HepG2 (cell line): ENCODE measurements at regions not wholly inside any gene's neighbourhood (a gene's known extent, or its start where the extent isn't known, plus 50 kb on each side); places are given as distances from the start of the nearest gene placed in this dataset.

ENCODE experiments used
- ATAC-seq: fragments of 200-7000 bp; cut with Tn5 transposase; 3 replicates; pipeline ENCODE4 v1.9.1; 2020; ENCODE audit warnings: mild to moderate bottlenecking, moderate library complexity
- BruUV-seq: library from RNA; stranded (reverse); fragments of 400-500 nt; replicated peaks from 2 replicates; lab custom pipeline; 2021; lab: Mats Ljungman, UMichigan
- CTCF ChIA-PET: fragments of 300-600 bp; formaldehyde crosslinking; extraction: SDS; loops from one replicate; lab custom pipeline; 2021; ENCODE audit warnings: low total read pairs, inconsistent platforms, low intra/inter-chr PET ratio; lab: Yijun Ruan, JAX
- POLR2A ChIA-PET: fragments of 350-600 bp; sonication (Branson Sonifier 250); formaldehyde crosslinking; loops from one replicate; lab custom pipeline; 2020; ENCODE audit warnings: antibody characterized with exemption, inconsistent platforms; lab: Yijun Ruan, JAX
- DNase-seq: peaks from one replicate; pipeline ENCODE4 v3.0.0-alpha.2; 2015; ENCODE audit warnings: low spot score
- FAIRE-seq: peaks from 3 replicates; lab custom pipeline; 2011; peaks lifted over from hg19 to GRCh38; lab: Jason Lieb, UNC
- H2AFZ ChIP-seq: one replicate; pipeline ENCODE4 v1.6.1; 2011; ENCODE audit warnings: low read length, inconsistent platforms
- H3K27ac ChIP-seq: fragments of 300-600 bp; 3 replicates; pipeline ENCODE4 v1.8.0; 2011; ENCODE audit warnings: mixed run types, mild to moderate bottlenecking, mixed read lengths, low read length, inconsistent platforms; ENCODE audit not compliant: insufficient read depth; ENCODE audit errors: extremely low read length
- H3K27me3 ChIP-seq, 2 experiments: fragments of 200-600 bp in 1 of 2; 2 replicates in 1 of 2; 3 replicates in 1 of 2; pipeline versions ENCODE4 v1.6.0 to v1.8.0; 2011; ENCODE audit warnings: low read length in 2 of 2, mild to moderate bottlenecking in 2 of 2, moderate library complexity in 2 of 2, inconsistent platforms in 1 of 2; ENCODE audit not compliant: insufficient read depth in 2 of 2, control insufficient read depth in 1 of 2
- H3K36me3 ChIP-seq, 2 experiments: fragments of 200-600 bp in 1 of 2; replicated peaks in 1 of 2; 2 replicates in 1 of 2; 3 replicates in 1 of 2; pipeline versions ENCODE4 v1.5.1 to v1.8.0; 2011; ENCODE audit warnings: low read length in 2 of 2, inconsistent platforms in 1 of 2; ENCODE audit not compliant: insufficient read depth in 2 of 2, control insufficient read depth in 1 of 2
- H3K4me1 ChIP-seq: 2 replicates; pipeline ENCODE4 v1.5.1; 2012; ENCODE audit warnings: low read length, inconsistent platforms; ENCODE audit not compliant: insufficient read depth
- H3K4me2 ChIP-seq: 2 replicates; pipeline ENCODE4 v1.6.0; 2011; ENCODE audit warnings: low read depth, low read length, inconsistent platforms
- H3K4me3 ChIP-seq, 3 experiments: fragments of 200-600 bp in 1 of 3; sonication (generic), shearing (Covaris generic) in 1 of 3; replicated peaks in 1 of 3; 2 replicates each; pipeline ENCODE4 v1.5.1; 2011 to 2016; ENCODE audit warnings: low read length in 3 of 3, inconsistent platforms in 2 of 3, low read depth in 2 of 3, mild to moderate bottlenecking in 2 of 3, control low read depth in 1 of 3, mixed read lengths in 1 of 3; ENCODE audit not compliant: insufficient read depth in 1 of 3
- H3K79me2 ChIP-seq: one replicate; pipeline ENCODE4 v1.6.1; 2011; ENCODE audit warnings: low read length, inconsistent platforms; ENCODE audit not compliant: insufficient read depth
- H3K9ac ChIP-seq: 2 replicates; pipeline ENCODE4 v1.6.0; 2011; ENCODE audit warnings: mild to moderate bottlenecking, low read depth, low read length, inconsistent platforms; ENCODE audit not compliant: insufficient read depth
- H3K9me3 ChIP-seq: 2 replicates; pipeline ENCODE4 v1.5.1; 2012; ENCODE audit warnings: mild to moderate bottlenecking, low read length
- H4K20me1 ChIP-seq: 2 replicates; pipeline ENCODE4 v1.6.0; 2011; ENCODE audit warnings: inconsistent platforms, mild to moderate bottlenecking, low read length, moderate library complexity; ENCODE audit not compliant: insufficient read depth
- MAFK ChIP-seq, 2 experiments: IDR thresholded peaks in 1 of 2; conservative IDR thresholded peaks in 1 of 2; 2 replicates each; pipeline ENCODE4 v1.6.1; 2011; ENCODE audit warnings: improper control_type of control experiment in 2 of 2, low read length in 2 of 2
- MAZ ChIP-seq, 2 experiments: sonication (generic) in 1 of 2; formaldehyde crosslinking in 1 of 2; IDR thresholded peaks; 2 replicates each; pipeline versions ENCODE4 v1.5.0 to v1.6.1; 2012 to 2020; ENCODE audit warnings: low read depth in 2 of 2, mild to moderate bottlenecking in 2 of 2, borderline replicate concordance in 1 of 2, improper control_type of control experiment in 1 of 2, low read length in 1 of 2, missing genetic modification reagents in 1 of 2, moderate library complexity in 1 of 2
- MEIS1 ChIP-seq: sonication (generic); formaldehyde crosslinking; IDR thresholded peaks from 2 replicates; pipeline ENCODE4 v1.9.0; 2021; ENCODE audit warnings: mild to moderate bottlenecking, missing genetic modification reagents, moderate library complexity, borderline replicate concordance
- TMF1 ChIP-seq: sonication (generic); formaldehyde crosslinking; IDR thresholded peaks from 2 replicates; pipeline ENCODE4 v1.8.1; 2022; ENCODE audit warnings: low read depth, missing genetic modification reagents
- XRCC5 ChIP-seq: fragments of 200-400 bp; formaldehyde crosslinking; optimal IDR thresholded peaks from 2 replicates; pipeline ENCODE3; 2017; ENCODE audit warnings: mild to moderate bottlenecking, low read length
- ZNF251 ChIP-seq: sonication (generic); formaldehyde crosslinking; IDR thresholded peaks from 2 replicates; pipeline ENCODE4 v1.9.0; 2021; ENCODE audit warnings: mild to moderate bottlenecking, missing genetic modification reagents
- ZNF274 ChIP-seq: sonication (generic); formaldehyde crosslinking; IDR thresholded peaks from 2 replicates; pipeline ENCODE4 v1.5.1; 2020; ENCODE audit warnings: mild to moderate bottlenecking, missing genetic modification reagents
- ZNF660 ChIP-seq: sonication (generic); formaldehyde crosslinking; IDR thresholded peaks from 2 replicates; pipeline ENCODE4 v1.5.1; 2020; ENCODE audit warnings: mild to moderate bottlenecking, low read depth, missing genetic modification reagents, borderline replicate concordance
- WGBS: methylation state at CpG from one replicate; pipeline ENCODE4 v1.1.6; 2017; ENCODE audit warnings: low lambda C conversion rate; 5-methylcytosine and 5-hydroxymethylcytosine counted together
- in situ Hi-C: cut with HindIII; loops from 2 replicates; pipeline ENCODE4 v1.10.0; 2017; ENCODE audit warnings: low pct_unique_long_range_greater_than_20kb; ENCODE audit not compliant: extremely low pct_ligation_motif_present
- intact Hi-C: fragments of 100-400 bp; cut with micrococcal nuclease; formaldehyde crosslinking; loops from one replicate; pipeline ENCODE4 v1.10.0; 2022; ENCODE audit not compliant: unreplicated experiment

DNA sequence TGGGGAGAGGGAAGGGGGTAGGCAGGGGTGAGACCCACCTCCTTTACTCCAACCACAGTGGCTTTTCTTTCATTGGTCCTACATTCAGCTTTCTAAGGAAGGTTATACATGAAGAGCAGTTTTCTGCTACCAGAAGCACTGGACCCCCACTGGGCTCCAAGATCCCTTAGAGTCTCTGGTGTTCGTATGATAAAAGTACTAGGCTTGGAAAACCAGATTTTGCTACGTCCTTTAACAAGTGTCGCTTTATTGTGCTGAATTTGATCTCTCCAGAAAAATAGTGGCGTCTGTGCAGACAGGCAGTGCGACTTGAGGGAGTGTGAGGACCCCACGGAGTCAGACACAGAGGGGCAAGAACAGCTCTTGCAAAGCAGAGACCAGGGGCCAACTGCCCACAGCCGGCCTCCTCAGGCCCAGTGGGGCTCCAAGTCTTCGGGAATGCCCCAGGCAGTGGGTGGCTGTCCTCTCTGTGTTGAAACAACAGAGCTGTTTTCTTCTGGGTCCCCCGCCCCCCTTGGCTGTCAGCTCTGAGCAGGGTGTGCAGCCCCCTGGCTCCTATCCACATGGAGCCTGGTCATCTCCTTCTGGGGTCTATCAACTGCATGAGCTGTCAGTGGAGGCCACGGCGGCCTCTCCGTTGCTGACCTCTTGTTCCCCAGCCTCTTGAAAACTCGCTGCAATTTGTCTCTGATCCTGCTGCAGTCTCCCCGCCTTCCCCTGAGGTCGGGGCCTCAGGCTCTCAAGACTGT lies 333.2 kb downstream of the RPS24 start:
- H3K27me3 ChIP-seq: peaks cover 7 to 78% of the 10 kb centered on the region in 2 experiments; a peak in 4 of 5 replicates
- H3K4me3 ChIP-seq: no peak overlapping the region
- BruUV-seq: no TSS peak
- H3K9ac ChIP-seq: no peak overlapping the region
- ChIA-PET POLR2A (no interaction called here), CTCF (no interaction called here)
- no peak overlapping the region for H2AFZ ChIP-seq
- ATAC-seq (no peak), DNase-seq (no peak), FAIRE-seq (no peak)
- no peak overlapping the region for H3K27ac ChIP-seq
- no peaks in the 10 kb centered on the region for H3K9me3 ChIP-seq
- WGBS: 35% methylated on average over 12 of the region's 15 CpGs
- in situ Hi-C loops: no loop called here
- TF ChIP-seq ZNF274 (CRISPR knock-in tag): no peak
- no peak for TF ChIP-seq TMF1 (CRISPR knock-in tag)
- no peak for TF ChIP-seq XRCC5
- TF ChIP-seq ZNF251 (CRISPR knock-in tag): no peak
- TF ChIP-seq MAFK (conservative IDR thresholded peaks at IDR 0.05 in 1 of 2, IDR thresholded peaks at IDR 0.05 in 1 of 2; ENCODE audit: low read length in 2 of 2): no peak
- TF ChIP-seq MEIS1 (CRISPR knock-in tag): no peak
- no peak for TF ChIP-seq MAZ (IDR thresholded peaks at IDR 0.05; ENCODE audit: borderline replicate concordance, low read depth, low read length)
- TF ChIP-seq MAZ (CRISPR knock-in tag; IDR thresholded peaks at IDR 0.05; ENCODE audit: low read depth): no peak
- TF ChIP-seq ZNF660 (CRISPR knock-in tag): no peak
- no peaks in the 10 kb centered on the region for H3K79me2 ChIP-seq
- H3K4me2 ChIP-seq: no peak overlapping the region
- no peaks in the 10 kb centered on the region for H3K36me3 ChIP-seq
- H3K4me1 ChIP-seq: no peaks in the 10 kb centered on the region
- no peaks in the 10 kb centered on the region for H4K20me1 ChIP-seq
- intact Hi-C loops: no loop called here
